ENCODE measurements at regions not wholly inside any gene's neighbourhood (a gene's known extent, or its start where the extent isn't known, plus 50 kb on each side); places are given as distances from the start of the nearest gene placed in this dataset.

GRCh38 chr10:2784766-2785165 lies 282.6 kb upstream of the PFKP start:
- no peaks in the 10 kb centered on the region for H3K4me1 ChIP-seq (ENCODE audit: control insufficient read depth in 2 of 2, insufficient read depth in 2 of 2, low read length in 2 of 2)
- no peak overlapping the region for H3K4me2 ChIP-seq (replicated peaks; ENCODE audit: low read depth, low read length, poor library complexity, severe bottlenecking)
- POLR2A ChIA-PET: no interaction called here
- CTCF ChIA-PET: no interaction called here
- no peaks in the 10 kb centered on the region for H3K36me3 ChIP-seq (replicated peaks in 1 of 2; ENCODE audit: control extremely low read depth in 1 of 2, control insufficient read depth in 1 of 2, extremely low read depth in 1 of 2, insufficient read depth in 2 of 2, low read length in 1 of 2)
- no peak overlapping the region for H3K27ac ChIP-seq (ENCODE audit: low read length in 2 of 2)
- no peak overlapping the region for H2AFZ ChIP-seq (ENCODE audit: insufficient read depth, low read depth, low read length, poor library complexity, severe bottlenecking)
- H3K9me3 ChIP-seq (ENCODE audit: control extremely low read depth in 1 of 3, control insufficient read depth in 2 of 3, insufficient read depth in 1 of 3, low read length in 2 of 3): no peaks in the 10 kb centered on the region
- no peak overlapping the region for H3K27ac Mint-ChIP-seq
- no peak overlapping the region for H3K4me3 ChIP-seq (ENCODE audit: control extremely low read depth in 1 of 5, extremely low read depth in 1 of 5, insufficient read depth in 1 of 5, low read depth in 2 of 5, low read length in 4 of 5)
- H3K9ac ChIP-seq (ENCODE audit: low read length): no peak overlapping the region
- no peak for ATAC-seq (ENCODE audit: low read depth)
- no peaks in the 10 kb centered on the region for H3K27me3 ChIP-seq (replicated peaks in 1 of 4; ENCODE audit: control extremely low read depth in 1 of 4, control insufficient read depth in 3 of 4, insufficient read depth in 4 of 4, low read length in 3 of 4)
- H4K20me1 ChIP-seq (ENCODE audit: control insufficient read depth, insufficient read depth, low read length, poor library complexity, severe bottlenecking): no peaks in the 10 kb centered on the region
- no peak for DNase-seq
- peaks cover 2% of the 10 kb centered on the region for H3K9me3 Mint-ChIP-seq (ENCODE audit: insufficient read depth)
- H3K79me2 ChIP-seq (ENCODE audit: control insufficient read depth, insufficient read depth, low read length): no peaks in the 10 kb centered on the region
- H3K4me1 Mint-ChIP-seq: no peaks in the 10 kb centered on the region
- H3K27me3 Mint-ChIP-seq: peaks cover 10% of the 10 kb centered on the region
- intact Hi-C loops (cut with micrococcal nuclease): no loop called here
- 89% methylated on average over 4 of the region's 7 CpGs for WGBS (ENCODE audit: insufficient coverage)
- H3K4me3 Mint-ChIP-seq: no peak overlapping the region
- TF ChIP-seq CTCF (IDR thresholded peaks at IDR 0.05): no peak
- TF ChIP-seq EZH2 (IDR thresholded peaks at IDR 0.05; ENCODE audit: borderline replicate concordance, insufficient read depth, low read depth, low read length, poor library complexity, severe bottlenecking): no peak

GRCh38 chr10:2782950-2783349 lies 284.4 kb upstream of the PFKP start:
- Histone ChIP-seq H3K27me3 (replicated peaks in 1 of 4; ENCODE audit: control extremely low read depth in 1 of 4, control insufficient read depth in 3 of 4, insufficient read depth in 4 of 4, low read length in 3 of 4) (no peaks in the 10 kb centered on the region), H3K79me2 (ENCODE audit: control insufficient read depth, insufficient read depth, low read length) (no peaks in the 10 kb centered on the region), H4K20me1 (ENCODE audit: control insufficient read depth, insufficient read depth, low read length, poor library complexity, severe bottlenecking) (no peaks in the 10 kb centered on the region), H3K27ac (ENCODE audit: low read length in 2 of 2) (no peak overlapping the region), H3K9ac (ENCODE audit: low read length) (no peak overlapping the region), H3K4me3 (ENCODE audit: control extremely low read depth in 1 of 5, extremely low read depth in 1 of 5, insufficient read depth in 1 of 5, low read depth in 2 of 5, low read length in 4 of 5) (no peak overlapping the region), H3K4me1 (ENCODE audit: control insufficient read depth in 2 of 2, insufficient read depth in 2 of 2, low read length in 2 of 2) (no peaks in the 10 kb centered on the region), H3K36me3 (replicated peaks in 1 of 2; ENCODE audit: control extremely low read depth in 1 of 2, control insufficient read depth in 1 of 2, extremely low read depth in 1 of 2, insufficient read depth in 2 of 2, low read length in 1 of 2) (no peaks in the 10 kb centered on the region), H3K9me3 (ENCODE audit: control extremely low read depth in 1 of 3, control insufficient read depth in 2 of 3, insufficient read depth in 1 of 3, low read length in 2 of 3) (no peaks in the 10 kb centered on the region), H2AFZ (ENCODE audit: insufficient read depth, low read depth, low read length, poor library complexity, severe bottlenecking) (no peak overlapping the region), H3K4me2 (replicated peaks; ENCODE audit: low read depth, low read length, poor library complexity, severe bottlenecking) (no peak overlapping the region)
- intact Hi-C loops (cut with micrococcal nuclease): no loop called here
- no peak for TF ChIP-seq EZH2 (IDR thresholded peaks at IDR 0.05; ENCODE audit: borderline replicate concordance, insufficient read depth, low read depth, low read length, poor library complexity, severe bottlenecking)
- TF ChIP-seq CTCF (IDR thresholded peaks at IDR 0.05): no peak
- ChIA-PET POLR2A (no interaction called here), CTCF (no interaction called here)
- no peak for ATAC-seq (ENCODE audit: low read depth)
- H3K27ac Mint-ChIP-seq: no peak overlapping the region
- H3K4me3 Mint-ChIP-seq: no peak overlapping the region
- no peaks in the 10 kb centered on the region for H3K4me1 Mint-ChIP-seq
- DNase-seq: no peak
- 91% methylated on average over 8 of the region's 9 CpGs for WGBS (ENCODE audit: insufficient coverage)
- H3K9me3 Mint-ChIP-seq (ENCODE audit: insufficient read depth): peaks cover 2% of the 10 kb centered on the region
- H3K27me3 Mint-ChIP-seq: peaks cover 10% of the 10 kb centered on the region

Data from B cell (primary cell).